Lung (tissue), 11 donors: ENCODE measurements at regions not wholly inside any gene's neighbourhood (a gene's known extent, or its start where the extent isn't known, plus 50 kb on each side); places are given as distances from the start of the nearest gene placed in this dataset.

Experiments used
- ATAC-seq: fragments of 200-7000 bp; cut with Tn5 transposase; one replicate; pipeline ENCODE4 v1.9.1; 2020; ENCODE audit warnings: moderate number of reproducible peaks; ENCODE audit not compliant: insufficient read depth, low FRiP score
- DNase-seq, 3 donors: peaks; one replicate each; pipeline ENCODE4 v3.0.0-alpha.2; 2013 to 2017
- H3K27ac ChIP-seq, 2 donors: one replicate each; pipeline ENCODE4 v1.5.1; 2013; ENCODE audit warnings: mild to moderate bottlenecking in 2 of 2, moderate library complexity in 2 of 2, control low read depth in 1 of 2, inconsistent platforms in 1 of 2, low read depth in 1 of 2, low read length in 1 of 2
- H3K27me3 ChIP-seq, 3 donors: one replicate each; pipeline ENCODE4 v1.5.1; 2013; ENCODE audit warnings: low read length in 2 of 3; ENCODE audit not compliant: control insufficient read depth in 3 of 3, insufficient read depth in 3 of 3
- H3K36me3 ChIP-seq, 4 donors: one replicate each; pipeline ENCODE4 v1.5.1; 2013; ENCODE audit warnings: low read length in 4 of 4, mild to moderate bottlenecking in 1 of 4, moderate library complexity in 1 of 4; ENCODE audit not compliant: control insufficient read depth in 4 of 4, insufficient read depth in 4 of 4
- H3K4me1 ChIP-seq, 5 donors: one replicate each; pipeline ENCODE4 v1.5.1; 2013; ENCODE audit warnings: low read length in 5 of 5, mild to moderate bottlenecking in 2 of 5, moderate library complexity in 1 of 5; ENCODE audit not compliant: control insufficient read depth in 5 of 5, insufficient read depth in 5 of 5
- H3K4me3 ChIP-seq: one replicate; pipeline ENCODE4 v1.5.1; 2013; ENCODE audit warnings: mild to moderate bottlenecking, control low read depth, moderate library complexity
- H3K9ac ChIP-seq, 2 donors: one replicate each; pipeline ENCODE4 v1.5.1; 2013; ENCODE audit warnings: low read length in 2 of 2, control low read depth in 1 of 2; ENCODE audit not compliant: insufficient read depth in 1 of 2
- H3K9me3 ChIP-seq, 4 donors: one replicate each; pipeline ENCODE4 v1.5.1; 2013; ENCODE audit warnings: low read length in 3 of 4, mild to moderate bottlenecking in 1 of 4, moderate library complexity in 1 of 4; ENCODE audit not compliant: control insufficient read depth in 4 of 4, insufficient read depth in 3 of 4
- WGBS, 2 donors: extraction: QIAGEN DNeasy Blood & Tissue Kit; methylation state at CpG; one replicate each; pipeline ENCODE4 v1.1.7; 2013; 5-methylcytosine and 5-hydroxymethylcytosine counted together
- TF ChIP-seq, protein P1 (sequence below): IDR thresholded peaks from 2 replicates; pipeline ENCODE4 v1.5.1; 2012; ENCODE audit warnings: mild to moderate bottlenecking; ENCODE audit errors: control extremely low read depth, extremely low read depth
- donor health status: control.
- donor health status: control.
- donor health status: Bipolar disorder and iron deficiency.
- donor health status: healthy.
- donor health status: DM: yes; HTN: yes; CAD: no.

DNA sequence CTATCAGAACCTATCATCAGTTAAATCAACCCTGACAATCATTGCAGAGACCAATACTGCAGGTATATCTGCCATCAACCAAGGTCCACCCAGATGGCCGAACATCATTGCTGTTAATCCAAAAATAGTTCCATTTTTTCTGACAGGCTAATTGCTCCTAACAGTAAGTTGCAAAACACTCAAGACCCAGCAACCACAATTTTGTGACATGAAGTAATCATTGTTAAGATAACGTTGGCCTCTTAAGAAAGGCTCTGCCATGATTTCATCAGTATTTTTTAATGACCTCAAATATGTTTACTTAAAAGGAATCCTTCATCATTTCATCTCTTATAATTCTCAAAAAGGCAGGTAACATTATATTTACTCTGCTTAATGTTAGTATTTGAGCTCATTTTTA, 553.4 kb upstream of the POM121L12 start:
- ATAC-seq (no peak), DNase-seq (no peak)
- no peaks in the 10 kb centered on the region for H3K4me1 ChIP-seq
- peaks cover 0 to 4% (median 0%) of the 10 kb centered on the region in 4 donors for H3K9me3 ChIP-seq
- no peak overlapping the region for H3K27ac ChIP-seq
- H3K27me3 ChIP-seq = no peaks in the 10 kb centered on the region
- TF ChIP-seq, protein P1, sequence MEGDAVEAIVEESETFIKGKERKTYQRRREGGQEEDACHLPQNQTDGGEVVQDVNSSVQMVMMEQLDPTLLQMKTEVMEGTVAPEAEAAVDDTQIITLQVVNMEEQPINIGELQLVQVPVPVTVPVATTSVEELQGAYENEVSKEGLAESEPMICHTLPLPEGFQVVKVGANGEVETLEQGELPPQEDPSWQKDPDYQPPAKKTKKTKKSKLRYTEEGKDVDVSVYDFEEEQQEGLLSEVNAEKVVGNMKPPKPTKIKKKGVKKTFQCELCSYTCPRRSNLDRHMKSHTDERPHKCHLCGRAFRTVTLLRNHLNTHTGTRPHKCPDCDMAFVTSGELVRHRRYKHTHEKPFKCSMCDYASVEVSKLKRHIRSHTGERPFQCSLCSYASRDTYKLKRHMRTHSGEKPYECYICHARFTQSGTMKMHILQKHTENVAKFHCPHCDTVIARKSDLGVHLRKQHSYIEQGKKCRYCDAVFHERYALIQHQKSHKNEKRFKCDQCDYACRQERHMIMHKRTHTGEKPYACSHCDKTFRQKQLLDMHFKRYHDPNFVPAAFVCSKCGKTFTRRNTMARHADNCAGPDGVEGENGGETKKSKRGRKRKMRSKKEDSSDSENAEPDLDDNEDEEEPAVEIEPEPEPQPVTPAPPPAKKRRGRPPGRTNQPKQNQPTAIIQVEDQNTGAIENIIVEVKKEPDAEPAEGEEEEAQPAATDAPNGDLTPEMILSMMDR = no peak
- H3K4me3 ChIP-seq = no peak overlapping the region
- WGBS, 2 donors = 41 to 48% methylated on average over 2 of the region's 2 CpGs
- H3K9ac ChIP-seq = no peak overlapping the region
- no peaks in the 10 kb centered on the region for H3K36me3 ChIP-seq

DNA sequence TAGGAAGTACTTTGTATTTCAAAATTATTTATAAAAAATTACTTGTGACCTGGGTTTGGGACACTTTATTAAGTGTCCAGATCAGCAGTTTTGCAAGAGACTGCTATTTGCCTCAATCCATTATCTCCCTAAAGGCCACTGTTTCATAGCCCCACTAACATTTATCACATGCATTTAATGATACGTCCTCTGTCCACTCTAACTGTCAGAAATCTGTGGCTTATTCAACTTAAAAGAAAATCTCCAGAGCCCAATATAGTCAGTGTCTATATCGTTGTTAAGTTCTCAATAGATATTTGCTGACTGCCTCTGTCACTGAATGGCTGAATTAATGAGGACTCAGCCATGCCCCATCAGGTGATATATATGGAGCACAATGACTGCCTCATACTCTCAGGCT, 553.9 kb upstream of the POM121L12 start:
- Histone ChIP-seq H3K4me1 (no peaks in the 10 kb centered on the region), H3K9ac (no peak overlapping the region), H3K4me3 (no peak overlapping the region), H3K36me3 (no peaks in the 10 kb centered on the region), H3K27me3 (no peaks in the 10 kb centered on the region), H3K27ac (no peak overlapping the region), H3K9me3 (peaks cover 0 to 4% (median 0%) of the 10 kb centered on the region in 4 donors)
- 57 to 80% methylated on average over 2 of the region's 2 CpGs for WGBS, 2 donors
- DNase-seq = no peak
- no peak for ATAC-seq
- TF ChIP-seq, protein P1 = no peak

DNA sequence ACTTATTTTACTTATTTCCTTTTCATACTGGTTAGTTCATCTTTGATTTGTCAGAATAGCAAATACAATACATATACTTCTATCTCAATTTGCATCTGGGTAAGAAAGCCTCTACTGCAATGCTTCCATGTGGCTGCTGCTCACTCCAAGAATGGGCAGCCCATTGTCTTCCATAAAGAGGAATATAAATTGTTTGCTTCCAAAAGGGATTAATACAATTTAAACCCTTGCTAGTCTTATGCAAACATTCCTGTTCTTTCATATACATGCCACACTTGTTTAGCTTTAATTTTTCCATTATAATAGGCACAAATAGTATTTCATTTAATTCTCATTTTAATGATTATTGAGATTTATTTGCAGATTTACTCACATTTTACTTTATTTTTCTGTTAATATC, 555.4 kb upstream of the POM121L12 start:
- Histone ChIP-seq H3K36me3 (no peaks in the 10 kb centered on the region), H3K4me3 (no peak overlapping the region), H3K27me3 (no peaks in the 10 kb centered on the region), H3K9me3 (peaks cover 0 to 4% (median 0%) of the 10 kb centered on the region in 4 donors), H3K4me1 (no peaks in the 10 kb centered on the region), H3K27ac (no peak overlapping the region), H3K9ac (no peak overlapping the region)
- DNase-seq (no peak), ATAC-seq (no peak)
- TF ChIP-seq, protein P1 = no peak

DNA sequence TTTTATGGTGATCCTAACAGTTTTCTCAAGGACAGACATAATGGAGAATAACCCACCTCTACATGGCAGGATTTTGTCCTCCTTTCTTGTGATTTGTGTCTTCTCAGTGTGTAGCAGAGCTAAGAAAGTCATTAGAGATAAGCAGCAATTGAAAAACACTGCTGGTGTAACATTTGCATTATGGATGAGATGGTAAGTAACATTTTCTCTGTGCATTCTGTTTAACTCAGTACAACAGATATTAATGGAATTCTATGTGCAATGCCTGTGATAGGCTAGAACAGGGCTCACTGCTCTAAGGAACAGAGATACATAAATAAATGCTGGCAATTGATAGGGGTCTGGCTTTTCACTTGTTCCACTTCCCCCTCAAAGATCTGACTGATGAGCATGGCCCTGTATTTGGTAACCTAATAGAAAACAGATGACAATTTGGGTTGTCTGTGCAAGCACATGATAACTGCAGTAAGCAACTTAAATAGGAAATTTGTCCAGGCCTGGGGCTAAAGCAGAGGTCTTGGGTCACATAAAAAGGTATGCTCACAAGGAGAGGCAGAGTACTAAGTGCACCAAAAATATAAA, 560.3 kb upstream of the POM121L12 start:
- no peak for ATAC-seq
- TF ChIP-seq, protein P1 = no peak
- Histone ChIP-seq H3K9me3 (no peaks in the 10 kb centered on the region), H3K4me3 (no peak overlapping the region), H3K4me1 (no peaks in the 10 kb centered on the region), H3K27me3 (no peaks in the 10 kb centered on the region), H3K9ac (no peak overlapping the region), H3K36me3 (no peaks in the 10 kb centered on the region), H3K27ac (no peak overlapping the region)
- DNase-seq = no peak
